Activated CD8-positive, alpha-beta memory T cell treated with anti-CD3 and anti-CD28 coated beads, Interleukin-2, amount 10 ng/mL, durations not matched to agents 7 days and 5 days (primary cell): ENCODE measurements at regions not wholly inside any gene's neighbourhood (a gene's known extent, or its start where the extent isn't known, plus 50 kb on each side); places are given as distances from the start of the nearest gene placed in this dataset.

Source experiments
- ATAC-seq: fragments of 150-1000 bp; cut with Tn5 transposase; one replicate; pipeline ENCODE4 v1.10.0; 2021; ENCODE audit warnings: moderate library complexity
- CTCF ChIA-PET: fragments of 350-600 bp; sonication (Branson Sonifier 250); formaldehyde crosslinking; loops from one replicate; lab custom pipeline; 2021; ENCODE audit warnings: antibody characterized with exemption; lab: Charles Lee
- DNase-seq: peaks from one replicate; pipeline ENCODE4 v3.0.0-alpha.2; 2020
- H3K27ac Mint-ChIP-seq: one replicate; pipeline ENCODE4 v1.8.0; 2021; ENCODE audit warnings: mild to moderate bottlenecking, mixed read lengths
- H3K27me3 Mint-ChIP-seq: one replicate; pipeline ENCODE4 v1.8.0; 2021; ENCODE audit warnings: mixed read lengths
- H3K36me3 Mint-ChIP-seq: one replicate; pipeline ENCODE4 v1.8.0; 2021; ENCODE audit warnings: mild to moderate bottlenecking, mixed read lengths
- H3K4me1 Mint-ChIP-seq: one replicate; pipeline ENCODE4 v1.8.0; 2021; ENCODE audit warnings: mixed read lengths
- H3K4me3 Mint-ChIP-seq: one replicate; pipeline ENCODE4 v1.8.0; 2021; ENCODE audit warnings: mild to moderate bottlenecking, moderate library complexity, mixed read lengths
- H3K9me3 Mint-ChIP-seq: one replicate; pipeline ENCODE4 v1.8.0; 2022; ENCODE audit warnings: low read depth, mixed read lengths

- Mint-ChIP-seq H3K36me3 (no peaks in the 10 kb centered on the region), H3K27me3 (no peaks in the 10 kb centered on the region), H3K27ac (no peak overlapping the region), H3K4me1 (no peaks in the 10 kb centered on the region), H3K9me3 (no peaks in the 10 kb centered on the region), H3K4me3 (no peak overlapping the region)
- CTCF ChIA-PET, result no interaction called here
- DNase-seq, result no peak
- ATAC-seq, result no peak
These were observed 67.9 kb downstream of the TTLL2 start for GRCh38 chr6:167392631-167393316.

GRCh38 chr6:167393731-167394130 lies 68.8 kb downstream of the TTLL2 start:
- Mint-ChIP-seq H3K4me1 (no peaks in the 10 kb centered on the region), H3K27ac (no peak overlapping the region), H3K36me3 (no peaks in the 10 kb centered on the region), H3K4me3 (no peak overlapping the region), H3K27me3 (no peaks in the 10 kb centered on the region), H3K9me3 (no peaks in the 10 kb centered on the region)
- no peak for DNase-seq
- ATAC-seq, result no peak
- CTCF ChIA-PET, result no interaction called here

DNA sequence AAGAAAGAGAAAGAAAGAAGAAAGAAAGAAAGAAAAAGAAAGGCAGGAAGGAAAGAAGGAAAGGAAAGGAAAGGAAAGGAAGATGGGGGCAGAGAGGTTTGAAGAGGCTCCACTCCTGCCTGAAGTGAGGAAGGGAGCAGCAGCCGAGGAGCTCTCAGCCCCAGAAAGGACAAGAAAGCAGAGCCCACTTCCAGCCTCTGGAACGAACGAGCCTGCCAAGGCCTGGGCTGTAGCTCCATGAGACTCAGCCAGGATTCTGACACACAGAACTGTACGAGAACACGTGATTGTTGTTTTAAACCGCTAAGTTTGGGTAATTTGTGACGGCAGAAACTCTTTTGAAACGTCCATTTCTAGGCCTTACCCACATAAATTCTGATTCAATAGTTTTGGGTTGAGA lies 69.5 kb downstream of the TTLL2 start:
- no peaks in the 10 kb centered on the region for H3K36me3 Mint-ChIP-seq
- ATAC-seq, result no peak
- H3K27ac Mint-ChIP-seq, result no peak overlapping the region
- no peak overlapping the region for H3K4me3 Mint-ChIP-seq
- DNase-seq, result no peak
- CTCF ChIA-PET, result no interaction called here
- H3K9me3 Mint-ChIP-seq, result no peaks in the 10 kb centered on the region
- H3K4me1 Mint-ChIP-seq, result no peaks in the 10 kb centered on the region
- H3K27me3 Mint-ChIP-seq, result no peaks in the 10 kb centered on the region

GRCh38 chr6:167394820-167395219 lies 69.9 kb downstream of the TTLL2 start:
- H3K4me3 Mint-ChIP-seq, result no peak overlapping the region
- ATAC-seq, result no peak
- CTCF ChIA-PET, result no interaction called here

DNA sequence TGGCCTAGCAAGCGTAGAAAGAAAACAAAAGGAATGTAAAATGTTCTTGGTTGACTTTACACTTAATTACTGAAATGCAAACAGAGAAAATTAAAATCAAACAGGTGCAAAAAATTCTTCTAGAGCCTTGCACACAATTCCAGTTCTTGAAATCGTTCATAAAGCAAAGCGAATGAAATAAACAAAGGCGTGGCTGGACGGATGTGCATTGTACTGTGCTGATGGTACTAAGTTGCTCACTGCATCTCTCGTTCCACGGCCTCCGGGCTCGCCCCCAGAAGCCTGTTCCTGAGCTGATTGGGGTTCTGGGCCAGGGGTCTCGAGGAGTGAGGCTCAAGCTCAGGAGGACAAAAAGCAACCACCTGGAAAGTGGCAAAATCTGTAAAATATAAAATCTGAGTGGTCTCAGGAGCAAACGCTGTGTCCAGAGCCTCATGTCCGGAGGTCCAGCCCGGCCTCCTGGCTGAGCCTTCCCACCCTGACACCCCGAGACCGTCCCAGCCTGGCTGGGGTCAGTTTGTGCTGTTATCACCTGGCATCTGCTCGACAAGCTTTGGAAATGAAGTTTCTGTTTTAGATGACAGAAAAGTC lies 71.3 kb downstream of the TTLL2 start:
- Mint-ChIP-seq H3K9me3 (no peaks in the 10 kb centered on the region), H3K27me3 (no peaks in the 10 kb centered on the region), H3K27ac (no peak overlapping the region), H3K4me3 (no peak overlapping the region), H3K4me1 (no peaks in the 10 kb centered on the region), H3K36me3 (no peaks in the 10 kb centered on the region)
- CTCF ChIA-PET, result no interaction called here
- no peak for DNase-seq
- ATAC-seq, result no peak

More at GRCh38 chr6:167394820-167395219, 69.9 kb downstream of the TTLL2 start:
- Mint-ChIP-seq H3K36me3 (no peaks in the 10 kb centered on the region), H3K9me3 (no peaks in the 10 kb centered on the region), H3K27me3 (no peaks in the 10 kb centered on the region), H3K27ac (no peak overlapping the region), H3K4me1 (no peaks in the 10 kb centered on the region)
- DNase-seq, result no peak

GRCh38 chr6:167396659-167397490 lies 72.0 kb downstream of the TTLL2 start:
- no peaks in the 10 kb centered on the region for H3K9me3 Mint-ChIP-seq
- H3K4me3 Mint-ChIP-seq, result no peak overlapping the region
- no peaks in the 10 kb centered on the region for H3K27me3 Mint-ChIP-seq
- H3K4me1 Mint-ChIP-seq, result no peaks in the 10 kb centered on the region
- CTCF ChIA-PET, result no interaction called here
- no peaks in the 10 kb centered on the region for H3K36me3 Mint-ChIP-seq
- DNase-seq (no peak), ATAC-seq (no peak)
- H3K27ac Mint-ChIP-seq, result no peak overlapping the region

DNA sequence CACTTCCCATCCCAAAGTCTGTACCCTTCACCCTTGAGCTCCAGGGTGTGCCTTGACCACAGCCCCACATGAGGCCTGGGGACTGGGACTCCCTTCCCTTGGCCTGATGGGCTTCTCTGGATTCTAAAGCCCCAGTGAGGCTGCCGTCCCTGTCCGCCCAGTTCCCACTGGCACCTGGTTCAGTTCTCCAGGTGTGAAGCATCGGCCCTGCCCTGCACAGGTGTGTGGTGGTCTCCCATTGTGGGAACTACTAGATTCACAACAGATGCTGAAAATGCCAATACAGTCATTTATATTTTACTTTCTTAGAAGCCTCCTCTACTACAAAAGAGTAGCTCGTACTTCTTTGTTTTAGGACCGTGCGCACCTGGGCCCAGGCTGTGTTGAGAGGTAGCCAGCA lies 72.8 kb downstream of the TTLL2 start:
- Mint-ChIP-seq H3K4me1 (no peaks in the 10 kb centered on the region), H3K4me3 (no peak overlapping the region), H3K27me3 (peaks cover 2% of the 10 kb centered on the region), H3K27ac (no peak overlapping the region), H3K36me3 (no peaks in the 10 kb centered on the region), H3K9me3 (no peaks in the 10 kb centered on the region)
- ATAC-seq (no peak), DNase-seq (no peak)
- CTCF ChIA-PET, result no interaction called here

GRCh38 chr6:167398214-167399050 lies 73.5 kb downstream of the TTLL2 start:
- no peaks in the 10 kb centered on the region for H3K9me3 Mint-ChIP-seq
- H3K4me1 Mint-ChIP-seq, result no peaks in the 10 kb centered on the region
- no peak overlapping the region for H3K4me3 Mint-ChIP-seq
- no peaks in the 10 kb centered on the region for H3K36me3 Mint-ChIP-seq
- H3K27me3 Mint-ChIP-seq, result peaks cover 2% of the 10 kb centered on the region
- CTCF ChIA-PET, result no interaction called here
- ATAC-seq (no peak), DNase-seq (no peak)
- H3K27ac Mint-ChIP-seq, result no peak overlapping the region

DNA sequence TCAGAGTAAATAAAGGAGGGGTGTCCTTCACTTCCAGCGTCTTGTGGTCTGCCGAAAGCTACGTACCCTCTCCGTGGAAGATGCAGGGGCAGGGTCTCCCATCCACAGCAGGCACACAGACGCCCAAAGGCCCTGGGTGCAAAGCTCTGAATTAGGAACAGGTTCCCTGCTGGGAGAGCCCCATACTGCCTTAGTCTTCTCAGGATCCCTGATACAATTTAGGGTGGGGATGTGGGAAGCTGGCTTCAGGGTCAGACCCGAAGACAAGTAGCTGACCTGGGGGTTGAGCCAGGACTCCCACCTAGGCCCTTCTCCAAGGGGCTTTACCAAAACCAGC lies 74.1 kb downstream of the TTLL2 start:
- CTCF ChIA-PET, result no interaction called here
- H3K4me3 Mint-ChIP-seq, result no peak overlapping the region
- H3K4me1 Mint-ChIP-seq, result no peaks in the 10 kb centered on the region
- no peaks in the 10 kb centered on the region for H3K36me3 Mint-ChIP-seq
- peaks cover 2% of the 10 kb centered on the region for H3K27me3 Mint-ChIP-seq
- no peak for DNase-seq
- ATAC-seq, result no peak
- H3K27ac Mint-ChIP-seq, result no peak overlapping the region
- no peaks in the 10 kb centered on the region for H3K9me3 Mint-ChIP-seq

DNA sequence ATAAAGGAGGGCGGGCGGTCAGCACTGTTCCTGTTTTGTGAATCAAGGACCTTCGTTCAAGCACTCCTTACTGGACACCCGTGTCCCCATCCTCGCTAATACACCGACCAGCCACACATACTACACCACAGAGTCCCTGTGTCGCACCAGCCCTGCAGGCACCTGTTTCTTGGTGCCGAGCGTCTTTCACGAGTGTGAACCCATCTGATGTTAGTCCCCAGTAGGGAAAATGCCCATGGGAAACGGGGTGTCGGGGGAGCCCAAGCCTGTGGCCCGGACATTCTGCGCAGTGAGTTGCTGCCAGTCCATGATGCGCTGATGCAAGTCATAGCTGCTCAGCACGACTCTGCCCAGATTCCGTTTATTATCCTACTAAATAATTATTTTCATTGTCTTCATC lies 74.7 kb downstream of the TTLL2 start:
- Mint-ChIP-seq H3K27ac (no peak overlapping the region), H3K4me1 (no peaks in the 10 kb centered on the region), H3K27me3 (peaks cover 2% of the 10 kb centered on the region), H3K4me3 (no peak overlapping the region), H3K36me3 (no peaks in the 10 kb centered on the region), H3K9me3 (no peaks in the 10 kb centered on the region)
- CTCF ChIA-PET, result no interaction called here
- DNase-seq, result no peak
- ATAC-seq, result no peak

DNA sequence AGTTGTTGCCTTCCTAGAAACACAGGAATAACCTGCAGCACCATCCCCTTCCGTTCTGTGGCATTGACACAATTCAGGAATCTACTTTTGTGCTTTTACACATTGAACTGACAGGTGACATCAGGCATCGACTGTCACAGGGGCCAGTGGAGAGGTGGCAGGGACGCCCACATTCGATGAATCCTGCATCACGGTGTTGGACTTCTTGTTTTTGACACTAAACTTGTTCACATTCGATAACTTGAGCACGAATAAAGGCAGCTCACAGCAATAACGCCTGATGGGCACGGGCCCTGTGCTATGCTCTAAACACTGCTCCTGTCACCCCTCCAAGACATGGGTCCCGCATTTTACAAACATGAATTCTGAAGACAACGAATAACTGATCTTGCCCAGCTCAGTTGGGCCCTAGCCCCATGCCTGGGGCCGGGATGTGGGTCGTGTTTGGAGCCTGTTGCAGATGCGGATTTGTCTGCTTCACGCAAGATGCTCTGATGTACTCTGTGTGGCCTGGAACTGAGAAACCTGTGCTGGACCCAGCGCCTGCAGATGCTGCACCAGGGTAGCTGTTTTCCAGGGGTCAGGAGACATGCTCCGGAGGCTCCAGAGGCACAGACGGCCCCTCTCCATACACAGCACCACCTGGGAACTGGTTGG lies 75.7 kb downstream of the TTLL2 start:
- H3K9me3 Mint-ChIP-seq, result no peaks in the 10 kb centered on the region
- H3K27ac Mint-ChIP-seq, result no peak overlapping the region
- CTCF ChIA-PET, result no interaction called here
- DNase-seq (no peak), ATAC-seq (no peak)
- no peaks in the 10 kb centered on the region for H3K36me3 Mint-ChIP-seq
- H3K27me3 Mint-ChIP-seq, result peaks cover 2% of the 10 kb centered on the region
- no peaks in the 10 kb centered on the region for H3K4me1 Mint-ChIP-seq
- no peak overlapping the region for H3K4me3 Mint-ChIP-seq

GRCh38 chr6:167401525-167402194 lies 76.8 kb downstream of the TTLL2 start:
- no peak for ATAC-seq

More at GRCh38 chr6:167401525-167402194, 76.8 kb downstream of the TTLL2 start:
- Mint-ChIP-seq H3K36me3 (no peaks in the 10 kb centered on the region), H3K4me1 (no peaks in the 10 kb centered on the region), H3K27ac (no peak overlapping the region), H3K9me3 (no peaks in the 10 kb centered on the region), H3K27me3 (peaks cover 2% of the 10 kb centered on the region), H3K4me3 (no peak overlapping the region)
- CTCF ChIA-PET, result no interaction called here
- no peak for DNase-seq
